BLaER1 treated with 17β-estradiol and CSF1 and Interleukin-3, amounts not matched to agents 10 nM and 100 nM (cell line): ENCODE measurements at regions not wholly inside any gene's neighbourhood (a gene's known extent, or its start where the extent isn't known, plus 50 kb on each side); places are given as distances from the start of the nearest gene placed in this dataset.

Source experiments
- H3K27ac ChIP-seq, 11 experiments: shearing (Covaris generic); formaldehyde crosslinking; 2 replicates each; pipeline ENCODE4 v1.8.1; 2022
- H3K27me3 ChIP-seq, 11 experiments: shearing (Covaris generic); formaldehyde crosslinking; 2 replicates each; pipeline ENCODE4 v1.8.1; 2022
- H3K36me3 ChIP-seq, 11 experiments: shearing (Covaris generic); formaldehyde crosslinking; 2 replicates each; pipeline ENCODE4 v1.8.1; 2022
- H3K4me1 ChIP-seq, 10 experiments: shearing (Covaris generic); formaldehyde crosslinking; 2 replicates each; pipeline ENCODE4 v1.8.1; 2022
- H3K4me2 ChIP-seq, 11 experiments: shearing (Covaris generic); formaldehyde crosslinking; 2 replicates each; pipeline ENCODE4 v1.8.1; 2022
- H3K4me3 ChIP-seq, 10 experiments: shearing (Covaris generic); formaldehyde crosslinking; 2 replicates each; pipeline ENCODE4 v1.8.1; 2022
- H3K9ac ChIP-seq, 11 experiments: shearing (Covaris generic); formaldehyde crosslinking; 2 replicates each; pipeline ENCODE4 v1.8.1; 2022
- H3K9me3 ChIP-seq, 11 experiments: shearing (Covaris generic); formaldehyde crosslinking; replicated peaks in 1 of 11; 2 replicates each; pipeline ENCODE4 v1.8.1; 2022
- H4K20me1 ChIP-seq, 11 experiments: shearing (Covaris generic); formaldehyde crosslinking; 2 replicates each; pipeline ENCODE4 v1.8.1; 2022
- Cebpa-rat ChIP-seq, 11 experiments: shearing (Covaris generic); IDR thresholded peaks; 2 replicates each; pipeline ENCODE4 v1.8.1; 2022

GRCh38 chr9:6090277-6091210 is 75.1 kb upstream of the RANBP6 start:
- H3K27ac ChIP-seq: no peak overlapping the region
- H3K27me3 ChIP-seq: no peaks in the 10 kb centered on the region
- H3K9ac ChIP-seq: no peak overlapping the region
- no peaks in the 10 kb centered on the region for H4K20me1 ChIP-seq
- peaks cover 0 to 23% (median 12%) of the 10 kb centered on the region in 10 experiments; a peak in 16 of 20 replicates for H3K4me1 ChIP-seq
- H3K36me3 ChIP-seq: no peaks in the 10 kb centered on the region
- no peak for TF ChIP-seq Cebpa-rat (IDR thresholded peaks at IDR 0.05)
- H3K9me3 ChIP-seq: no peaks in the 10 kb centered on the region
- no peak overlapping the region for H3K4me3 ChIP-seq
- peak overlapping the region in 2 of 11 experiments; percentile 10 to 13; a peak in 2 of 22 replicates for H3K4me2 ChIP-seq

GRCh38 chr9:6089300-6089699 is 73.9 kb upstream of the RANBP6 start:
- no peaks in the 10 kb centered on the region for H4K20me1 ChIP-seq
- H3K4me3 ChIP-seq: no peak overlapping the region

DNA sequence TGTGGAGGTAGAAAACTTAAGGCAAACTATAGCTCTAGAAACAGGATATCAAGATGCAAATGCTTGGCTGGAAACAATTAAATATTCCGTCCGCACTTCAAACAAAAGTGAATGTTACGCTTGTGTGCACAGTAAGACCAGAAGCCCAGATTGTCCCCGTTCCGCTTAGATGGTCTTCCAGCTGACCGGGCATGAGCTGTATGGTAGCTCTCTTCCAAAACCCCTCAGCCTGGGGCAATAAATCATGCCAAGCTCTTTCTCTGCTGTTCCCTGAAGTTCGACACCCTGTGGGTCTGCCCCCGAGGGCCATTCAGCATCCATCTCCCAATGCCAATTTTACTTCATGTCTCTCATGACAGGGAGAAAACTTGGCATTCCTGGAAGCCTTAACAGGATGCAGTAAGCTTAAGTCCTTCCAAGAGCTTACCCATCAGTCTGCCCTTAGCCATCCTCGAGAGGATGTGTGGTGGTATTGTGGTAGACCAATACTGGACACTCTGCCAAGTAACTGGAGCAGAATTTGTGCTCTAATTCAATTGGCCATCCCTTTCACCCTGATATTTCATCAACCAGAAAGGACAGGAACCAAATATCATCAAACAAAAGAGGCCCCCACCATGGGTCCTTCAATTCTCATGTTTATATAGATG is 70.7 kb upstream of the RANBP6 start:
- Histone ChIP-seq H4K20me1 (no peaks in the 10 kb centered on the region), H3K27me3 (no peaks in the 10 kb centered on the region)
- no peak for TF ChIP-seq Cebpa-rat (IDR thresholded peaks at IDR 0.05)

More at GRCh38 chr9:6089300-6089699, 73.9 kb upstream of the RANBP6 start:
- TF ChIP-seq Cebpa-rat (IDR thresholded peaks at IDR 0.05): no peak
- no peak overlapping the region for H3K4me2 ChIP-seq
- H3K4me1 ChIP-seq: peaks cover 0 to 26% (median 12%) of the 10 kb centered on the region in 10 experiments; a peak in 16 of 20 replicates
- H3K27me3 ChIP-seq: no peaks in the 10 kb centered on the region
- no peaks in the 10 kb centered on the region for H3K9me3 ChIP-seq
- no peak overlapping the region for H3K9ac ChIP-seq
- H3K36me3 ChIP-seq: no peaks in the 10 kb centered on the region
- H3K27ac ChIP-seq: no peak overlapping the region

GRCh38 chr9:6080154-6080716 is 64.8 kb upstream of the RANBP6 start:
- no peaks in the 10 kb centered on the region for H4K20me1 ChIP-seq
- H3K27me3 ChIP-seq: no peaks in the 10 kb centered on the region
- H3K9me3 ChIP-seq: peaks cover 0 to 3% (median 0%) of the 10 kb centered on the region in 11 experiments; a peak in 1 of 22 replicates
- peak in 1 of 11 experiments; percentile 31; a peak in 2 of 22 replicates for TF ChIP-seq Cebpa-rat (IDR thresholded peaks at IDR 0.05)
- peak overlapping the region in 9 of 11 experiments; percentile 10 to 53 (median 40); a peak in 14 of 22 replicates for H3K27ac ChIP-seq
- H3K36me3 ChIP-seq: no peaks in the 10 kb centered on the region
- H3K4me1 ChIP-seq: peaks cover 6 to 17% (median 10%) of the 10 kb centered on the region in 10 experiments; a peak in 16 of 20 replicates
- H3K4me2 ChIP-seq: peak overlapping the region; percentile 54 to 71 (median 64)
- peak overlapping the region; percentile 39 to 58 (median 48) for H3K4me3 ChIP-seq
- H3K9ac ChIP-seq: peak overlapping the region in 4 of 11 experiments; percentile 31 to 41 (median 38); a peak in 4 of 22 replicates

More for the DNA sequence above, 70.7 kb upstream of the RANBP6 start:
- Histone ChIP-seq H3K9ac (no peak overlapping the region), H3K4me3 (no peak overlapping the region), H3K27ac (no peak overlapping the region), H3K4me1 (peaks cover 0 to 26% (median 12%) of the 10 kb centered on the region in 10 experiments; a peak in 16 of 20 replicates), H3K36me3 (no peaks in the 10 kb centered on the region), H3K4me2 (peak overlapping the region in 9 of 11 experiments; percentile 19 to 74 (median 55); a peak in 17 of 22 replicates), H3K9me3 (no peaks in the 10 kb centered on the region)

- Histone ChIP-seq H3K9me3 (peaks cover 0 to 3% (median 0%) of the 10 kb centered on the region in 11 experiments; a peak in 1 of 22 replicates), H3K4me3 (peak overlapping the region in 9 of 10 experiments; percentile 41 to 58 (median 49); a peak in 15 of 20 replicates), H3K27me3 (no peaks in the 10 kb centered on the region), H3K9ac (peak overlapping the region in 1 of 11 experiments; percentile 31; a peak in 2 of 22 replicates), H3K4me1 (peaks cover 6 to 17% (median 10%) of the 10 kb centered on the region in 10 experiments; a peak in 16 of 20 replicates), H3K27ac (peak overlapping the region in 7 of 11 experiments; percentile 10 to 53 (median 44); a peak in 6 of 22 replicates), H3K4me2 (peak overlapping the region; percentile 54 to 71 (median 64); a peak in 21 of 22 replicates), H3K36me3 (no peaks in the 10 kb centered on the region), H4K20me1 (no peaks in the 10 kb centered on the region)
- no peak for TF ChIP-seq Cebpa-rat (IDR thresholded peaks at IDR 0.05)
Measured at GRCh38 chr9:6079386-6079785, 64.0 kb upstream of the RANBP6 start.

GRCh38 chr9:6078382-6079105 is 63.1 kb upstream of the RANBP6 start:
- Histone ChIP-seq H3K4me3 (no peak overlapping the region), H4K20me1 (no peaks in the 10 kb centered on the region), H3K9ac (no peak overlapping the region), H3K4me1 (peaks cover 6 to 17% (median 10%) of the 10 kb centered on the region in 10 experiments; a peak in 16 of 20 replicates), H3K9me3 (peaks cover 0 to 3% (median 0%) of the 10 kb centered on the region in 11 experiments; a peak in 1 of 22 replicates), H3K4me2 (no peak overlapping the region), H3K36me3 (no peaks in the 10 kb centered on the region), H3K27me3 (no peaks in the 10 kb centered on the region), H3K27ac (no peak overlapping the region)
- no peak for TF ChIP-seq Cebpa-rat (IDR thresholded peaks at IDR 0.05)

- no peak overlapping the region for H3K4me3 ChIP-seq
- no peak overlapping the region for H3K9ac ChIP-seq
- peaks cover 6 to 17% (median 10%) of the 10 kb centered on the region in 10 experiments; a peak in 16 of 20 replicates for H3K4me1 ChIP-seq
- H4K20me1 ChIP-seq: no peaks in the 10 kb centered on the region
- no peaks in the 10 kb centered on the region for H3K27me3 ChIP-seq
- no peaks in the 10 kb centered on the region for H3K36me3 ChIP-seq
- H3K4me2 ChIP-seq: peak overlapping the region in 1 of 11 experiments; percentile 3; a peak in 1 of 22 replicates
- H3K27ac ChIP-seq: no peak overlapping the region
- TF ChIP-seq Cebpa-rat (IDR thresholded peaks at IDR 0.05): no peak
- H3K9me3 ChIP-seq: peaks cover 0 to 3% (median 0%) of the 10 kb centered on the region in 11 experiments; a peak in 1 of 22 replicates
Measured at GRCh38 chr9:6076851-6077250, 61.4 kb upstream of the RANBP6 start.

DNA sequence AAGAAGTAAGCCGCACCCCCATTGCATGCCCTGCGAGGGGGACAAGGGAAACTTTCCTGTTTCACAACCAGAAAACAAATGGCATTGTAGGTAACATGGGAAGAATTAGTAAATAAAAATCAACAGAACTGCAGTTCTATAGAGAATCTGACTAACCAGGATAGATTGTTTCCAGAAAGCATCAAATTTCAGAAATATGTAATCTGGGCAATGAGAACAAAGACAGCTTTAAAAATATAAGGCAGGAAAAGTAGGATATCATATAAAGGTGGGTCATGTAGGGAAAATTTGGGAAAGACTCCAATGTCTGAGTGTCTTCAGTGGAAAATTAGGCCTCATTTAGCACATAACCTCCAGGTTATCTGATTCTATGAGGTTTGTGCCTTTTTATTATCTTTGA is 58.3 kb upstream of the RANBP6 start:
- Histone ChIP-seq H3K4me2 (no peak overlapping the region), H3K4me1 (peaks cover 0 to 19% (median 3%) of the 10 kb centered on the region in 10 experiments; a peak in 9 of 20 replicates), H3K9ac (no peak overlapping the region), H3K36me3 (no peaks in the 10 kb centered on the region), H3K9me3 (peaks cover 0 to 8% (median 0%) of the 10 kb centered on the region in 11 experiments; a peak in 5 of 22 replicates), H3K27ac (no peak overlapping the region), H4K20me1 (no peaks in the 10 kb centered on the region), H3K4me3 (no peak overlapping the region), H3K27me3 (no peaks in the 10 kb centered on the region)
- TF ChIP-seq Cebpa-rat (IDR thresholded peaks at IDR 0.05): no peak
